ENCODE measurements at regions not wholly inside any gene's neighbourhood (a gene's known extent, or its start where the extent isn't known, plus 50 kb on each side); places are given as distances from the start of the nearest gene placed in this dataset.

DNA sequence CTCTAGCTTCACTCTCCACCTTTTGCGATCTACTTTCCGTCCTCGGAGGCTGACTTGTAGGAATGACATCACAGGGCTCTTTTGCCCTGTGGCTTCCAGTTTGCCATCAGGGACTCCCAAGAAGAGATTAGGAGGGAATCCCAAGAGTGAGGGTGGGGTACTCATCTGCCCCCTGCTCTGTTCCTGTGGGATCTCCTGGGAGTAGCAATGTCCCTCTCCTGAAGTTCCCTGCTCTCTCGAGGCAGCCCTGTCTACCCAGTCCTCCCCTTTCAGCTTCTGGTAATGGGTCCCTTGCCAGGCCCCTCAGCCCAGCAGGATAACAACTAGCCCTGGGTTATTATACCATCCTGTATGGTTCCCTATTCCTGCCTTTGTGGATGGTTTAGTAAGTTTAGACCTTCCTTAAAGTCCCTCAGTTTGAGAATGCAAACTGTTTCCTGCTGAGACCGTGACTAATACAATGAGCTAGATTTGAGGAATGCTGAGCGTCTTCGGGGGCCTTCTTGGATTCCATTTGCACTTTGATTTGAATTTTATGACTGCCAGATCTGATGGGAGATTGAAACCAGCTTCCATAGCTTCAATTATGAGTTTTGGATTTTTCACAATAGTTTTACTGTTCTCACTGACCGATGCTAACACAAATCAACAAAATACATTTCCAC lies 73.7 kb upstream of the IPO5 start:
- CTCF ChIA-PET, result interaction anchor here (0.6 to 0.8 kb wide), 2 partner anchors 27 to 656 kb away, joined by 3 read pairs; no protein-coding TSS in a partner anchor
- H3K79me2 ChIP-seq (ENCODE audit: control insufficient read depth, insufficient read depth, low read length), result no peaks in the 10 kb centered on the region
- POLR2A ChIA-PET, result no interaction called here
- SMC1A ChIA-PET (ENCODE audit: uncharacterized antibody, unreplicated experiment), result no interaction called here
- no peak overlapping the region for H2AFZ ChIP-seq (ENCODE audit: control insufficient read depth, low read depth, low read length)
- no peak overlapping the region for H3K27ac ChIP-seq (ENCODE audit: control insufficient read depth, insufficient read depth)
- 37% methylated on average over 8 of the region's 8 CpGs for WGBS (ENCODE audit: insufficient coverage, insufficient replicate concordance, low lambda C conversion rate, missing lambda C conversion rate)
- intact Hi-C loops (cut with micrococcal nuclease; ENCODE audit: unreplicated experiment) (no loop called here), in situ Hi-C loops (cut with MboI) (no loop called here)
- no peak overlapping the region for H3K4me3 ChIP-seq
- no peaks in the 10 kb centered on the region for H4K20me1 ChIP-seq (ENCODE audit: control insufficient read depth, insufficient read depth)
- no peaks in the 10 kb centered on the region for H3K4me1 ChIP-seq (ENCODE audit: control insufficient read depth, insufficient read depth, low read length)
- RAD21 ChIA-PET (ENCODE audit: unreplicated experiment), result interaction anchor here (0.6 kb wide), 1 partner anchor 834 kb away, joined by 4 read pairs; no protein-coding TSS in a partner anchor
- peaks cover 0 to 1% of the 10 kb centered on the region in 2 experiments; a peak in 2 of 4 replicates for H3K27me3 ChIP-seq (replicated peaks in 1 of 2; ENCODE audit: control insufficient read depth in 2 of 2, insufficient read depth in 2 of 2, low read length in 1 of 2)
- no peak for ATAC-seq
- BruUV-seq (replicated peaks), result no TSS peak
- H3K36me3 ChIP-seq (ENCODE audit: control insufficient read depth in 2 of 2, insufficient read depth in 2 of 2, low read length in 1 of 2), result no peaks in the 10 kb centered on the region
- no peak for DNase-seq (ENCODE audit: low read depth, low spot score)
- H3K4me2 ChIP-seq (ENCODE audit: control insufficient read depth, insufficient read depth), result no peak overlapping the region
- no peaks in the 10 kb centered on the region for H3K9me3 ChIP-seq (replicated peaks; ENCODE audit: control insufficient read depth, insufficient read depth, low read length)
- no peak overlapping the region for H3K9ac ChIP-seq (ENCODE audit: control insufficient read depth, insufficient read depth, low read length)
- FAIRE-seq, result no peak
- TF ChIP-seq TCF7 (IDR thresholded peaks at IDR 0.05; ENCODE audit: borderline replicate concordance) (no peak), SIN3A (IDR thresholded peaks at IDR 0.05; ENCODE audit: low read depth, low read length) (no peak), SMARCA5 (IDR thresholded peaks at IDR 0.05) (no peak), SUPT20H (IDR thresholded peaks at IDR 0.05; ENCODE audit: borderline replicate concordance, control insufficient read depth, low read depth, low read length) (no peak), CEBPB (IDR thresholded peaks at IDR 0.05; ENCODE audit: borderline replicate concordance in 1 of 2, low read depth in 2 of 2, low read length in 2 of 2) (no peak), MTA2 (IDR thresholded peaks at IDR 0.05; ENCODE audit: low read depth) (no peak), POLR2AphosphoS5 (IDR thresholded peaks at IDR 0.05; ENCODE audit: low read length) (no peak), MEF2A (IDR thresholded peaks at IDR 0.05; ENCODE audit: insufficient read depth, low read depth, low read length) (no peak), HDGF (IDR thresholded peaks at IDR 0.05) (no peak), POU2F2 (IDR thresholded peaks at IDR 0.05; ENCODE audit: borderline replicate concordance, low read depth, low read length) (no peak)
- TF ChIP-seq, protein P1, sequence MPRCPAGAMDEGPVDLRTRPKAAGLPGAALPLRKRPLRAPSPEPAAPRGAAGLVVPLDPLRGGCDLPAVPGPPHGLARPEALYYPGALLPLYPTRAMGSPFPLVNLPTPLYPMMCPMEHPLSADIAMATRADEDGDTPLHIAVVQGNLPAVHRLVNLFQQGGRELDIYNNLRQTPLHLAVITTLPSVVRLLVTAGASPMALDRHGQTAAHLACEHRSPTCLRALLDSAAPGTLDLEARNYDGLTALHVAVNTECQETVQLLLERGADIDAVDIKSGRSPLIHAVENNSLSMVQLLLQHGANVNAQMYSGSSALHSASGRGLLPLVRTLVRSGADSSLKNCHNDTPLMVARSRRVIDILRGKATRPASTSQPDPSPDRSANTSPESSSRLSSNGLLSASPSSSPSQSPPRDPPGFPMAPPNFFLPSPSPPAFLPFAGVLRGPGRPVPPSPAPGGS (IDR thresholded peaks at IDR 0.05; ENCODE audit: borderline replicate concordance, insufficient read depth, low read depth, low read length, poor library complexity, severe bottlenecking), result no peak
- TF ChIP-seq, protein P2, sequence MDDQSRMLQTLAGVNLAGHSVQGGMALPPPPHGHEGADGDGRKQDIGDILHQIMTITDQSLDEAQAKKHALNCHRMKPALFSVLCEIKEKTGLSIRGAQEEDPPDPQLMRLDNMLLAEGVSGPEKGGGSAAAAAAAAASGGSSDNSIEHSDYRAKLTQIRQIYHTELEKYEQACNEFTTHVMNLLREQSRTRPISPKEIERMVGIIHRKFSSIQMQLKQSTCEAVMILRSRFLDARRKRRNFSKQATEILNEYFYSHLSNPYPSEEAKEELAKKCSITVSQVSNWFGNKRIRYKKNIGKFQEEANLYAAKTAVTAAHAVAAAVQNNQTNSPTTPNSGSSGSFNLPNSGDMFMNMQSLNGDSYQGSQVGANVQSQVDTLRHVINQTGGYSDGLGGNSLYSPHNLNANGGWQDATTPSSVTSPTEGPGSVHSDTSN (IDR thresholded peaks at IDR 0.05; ENCODE audit: insufficient replicate concordance, low read depth, low read length), result no peak
- TF ChIP-seq, protein P3, sequence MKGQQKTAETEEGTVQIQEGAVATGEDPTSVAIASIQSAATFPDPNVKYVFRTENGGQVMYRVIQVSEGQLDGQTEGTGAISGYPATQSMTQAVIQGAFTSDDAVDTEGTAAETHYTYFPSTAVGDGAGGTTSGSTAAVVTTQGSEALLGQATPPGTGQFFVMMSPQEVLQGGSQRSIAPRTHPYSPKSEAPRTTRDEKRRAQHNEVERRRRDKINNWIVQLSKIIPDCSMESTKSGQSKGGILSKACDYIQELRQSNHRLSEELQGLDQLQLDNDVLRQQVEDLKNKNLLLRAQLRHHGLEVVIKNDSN (IDR thresholded peaks at IDR 0.05; ENCODE audit: borderline replicate concordance, extremely low read length, insufficient read depth, low read depth, low read length), result no peak
- TF ChIP-seq, protein P4, sequence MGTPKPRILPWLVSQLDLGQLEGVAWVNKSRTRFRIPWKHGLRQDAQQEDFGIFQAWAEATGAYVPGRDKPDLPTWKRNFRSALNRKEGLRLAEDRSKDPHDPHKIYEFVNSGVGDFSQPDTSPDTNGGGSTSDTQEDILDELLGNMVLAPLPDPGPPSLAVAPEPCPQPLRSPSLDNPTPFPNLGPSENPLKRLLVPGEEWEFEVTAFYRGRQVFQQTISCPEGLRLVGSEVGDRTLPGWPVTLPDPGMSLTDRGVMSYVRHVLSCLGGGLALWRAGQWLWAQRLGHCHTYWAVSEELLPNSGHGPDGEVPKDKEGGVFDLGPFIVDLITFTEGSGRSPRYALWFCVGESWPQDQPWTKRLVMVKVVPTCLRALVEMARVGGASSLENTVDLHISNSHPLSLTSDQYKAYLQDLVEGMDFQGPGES (IDR thresholded peaks at IDR 0.05), result no peak
- TF ChIP-seq, protein P5, sequence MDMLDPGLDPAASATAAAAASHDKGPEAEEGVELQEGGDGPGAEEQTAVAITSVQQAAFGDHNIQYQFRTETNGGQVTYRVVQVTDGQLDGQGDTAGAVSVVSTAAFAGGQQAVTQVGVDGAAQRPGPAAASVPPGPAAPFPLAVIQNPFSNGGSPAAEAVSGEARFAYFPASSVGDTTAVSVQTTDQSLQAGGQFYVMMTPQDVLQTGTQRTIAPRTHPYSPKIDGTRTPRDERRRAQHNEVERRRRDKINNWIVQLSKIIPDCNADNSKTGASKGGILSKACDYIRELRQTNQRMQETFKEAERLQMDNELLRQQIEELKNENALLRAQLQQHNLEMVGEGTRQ (IDR thresholded peaks at IDR 0.05; ENCODE audit: borderline replicate concordance, low read depth, low read length), result no peak
- TF ChIP-seq, protein P6, sequence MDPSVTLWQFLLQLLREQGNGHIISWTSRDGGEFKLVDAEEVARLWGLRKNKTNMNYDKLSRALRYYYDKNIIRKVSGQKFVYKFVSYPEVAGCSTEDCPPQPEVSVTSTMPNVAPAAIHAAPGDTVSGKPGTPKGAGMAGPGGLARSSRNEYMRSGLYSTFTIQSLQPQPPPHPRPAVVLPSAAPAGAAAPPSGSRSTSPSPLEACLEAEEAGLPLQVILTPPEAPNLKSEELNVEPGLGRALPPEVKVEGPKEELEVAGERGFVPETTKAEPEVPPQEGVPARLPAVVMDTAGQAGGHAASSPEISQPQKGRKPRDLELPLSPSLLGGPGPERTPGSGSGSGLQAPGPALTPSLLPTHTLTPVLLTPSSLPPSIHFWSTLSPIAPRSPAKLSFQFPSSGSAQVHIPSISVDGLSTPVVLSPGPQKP (IDR thresholded peaks at IDR 0.05; ENCODE audit: low read depth, low read length), result no peak

Measured in GM12878 (cell line).